RWPE1 (cell line): ENCODE measurements at regions not wholly inside any gene's neighbourhood (a gene's known extent, or its start where the extent isn't known, plus 50 kb on each side); places are given as distances from the start of the nearest gene placed in this dataset.

Source experiments
- CTCF ChIA-PET: fragments of 350-600 bp; sonication (Branson Sonifier 250); formaldehyde crosslinking; extraction: SDS; loops from one replicate; lab custom pipeline; 2021; lab: Yijun Ruan, JAX
- POLR2A ChIA-PET: fragments of 400-600 bp; formaldehyde crosslinking; extraction: SDS; loops from one replicate; lab custom pipeline; 2020; ENCODE audit warnings: antibody characterized with exemption; ENCODE audit not compliant: low non-redundant PET; lab: Yijun Ruan, JAX
- DNase-seq: peaks from one replicate; pipeline ENCODE4 v3.0.0; 2012; ENCODE audit warnings: low spot score
- H3K27ac ChIP-seq: fragments of 450-650 bp; 2 replicates; pipeline ENCODE4 v1.5.1; 2017
- TF ChIP-seq, protein P1 (sequence below): fragments of 450-650 bp; conservative IDR thresholded peaks from 2 replicates; pipeline ENCODE4 v1.5.1; 2017; ENCODE audit warnings: low read depth, mild to moderate bottlenecking

DNA sequence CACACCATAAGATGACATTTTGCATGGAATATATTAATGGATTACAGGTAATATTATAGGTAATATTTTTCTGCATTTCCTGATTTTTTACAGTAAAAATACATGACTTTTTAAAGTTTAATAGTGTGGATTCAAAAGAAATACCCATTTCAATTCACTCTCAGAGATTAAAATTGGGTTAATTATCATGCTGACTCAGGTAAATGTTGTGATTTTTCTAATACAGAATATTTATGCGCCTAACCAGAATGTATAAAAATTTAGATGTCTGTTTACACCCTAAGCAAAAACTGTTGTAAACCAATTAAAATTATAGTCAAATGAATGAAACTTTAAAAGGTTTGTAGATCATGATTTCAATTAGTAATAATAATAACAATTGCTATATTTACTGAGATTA, 117.2 kb upstream of the FLRT2 start:
- TF ChIP-seq, protein P1, sequence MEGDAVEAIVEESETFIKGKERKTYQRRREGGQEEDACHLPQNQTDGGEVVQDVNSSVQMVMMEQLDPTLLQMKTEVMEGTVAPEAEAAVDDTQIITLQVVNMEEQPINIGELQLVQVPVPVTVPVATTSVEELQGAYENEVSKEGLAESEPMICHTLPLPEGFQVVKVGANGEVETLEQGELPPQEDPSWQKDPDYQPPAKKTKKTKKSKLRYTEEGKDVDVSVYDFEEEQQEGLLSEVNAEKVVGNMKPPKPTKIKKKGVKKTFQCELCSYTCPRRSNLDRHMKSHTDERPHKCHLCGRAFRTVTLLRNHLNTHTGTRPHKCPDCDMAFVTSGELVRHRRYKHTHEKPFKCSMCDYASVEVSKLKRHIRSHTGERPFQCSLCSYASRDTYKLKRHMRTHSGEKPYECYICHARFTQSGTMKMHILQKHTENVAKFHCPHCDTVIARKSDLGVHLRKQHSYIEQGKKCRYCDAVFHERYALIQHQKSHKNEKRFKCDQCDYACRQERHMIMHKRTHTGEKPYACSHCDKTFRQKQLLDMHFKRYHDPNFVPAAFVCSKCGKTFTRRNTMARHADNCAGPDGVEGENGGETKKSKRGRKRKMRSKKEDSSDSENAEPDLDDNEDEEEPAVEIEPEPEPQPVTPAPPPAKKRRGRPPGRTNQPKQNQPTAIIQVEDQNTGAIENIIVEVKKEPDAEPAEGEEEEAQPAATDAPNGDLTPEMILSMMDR, result no peak
- no peak for DNase-seq
- ChIA-PET POLR2A (no interaction called here), CTCF (no interaction called here)
- H3K27ac ChIP-seq, result no peak overlapping the region

DNA sequence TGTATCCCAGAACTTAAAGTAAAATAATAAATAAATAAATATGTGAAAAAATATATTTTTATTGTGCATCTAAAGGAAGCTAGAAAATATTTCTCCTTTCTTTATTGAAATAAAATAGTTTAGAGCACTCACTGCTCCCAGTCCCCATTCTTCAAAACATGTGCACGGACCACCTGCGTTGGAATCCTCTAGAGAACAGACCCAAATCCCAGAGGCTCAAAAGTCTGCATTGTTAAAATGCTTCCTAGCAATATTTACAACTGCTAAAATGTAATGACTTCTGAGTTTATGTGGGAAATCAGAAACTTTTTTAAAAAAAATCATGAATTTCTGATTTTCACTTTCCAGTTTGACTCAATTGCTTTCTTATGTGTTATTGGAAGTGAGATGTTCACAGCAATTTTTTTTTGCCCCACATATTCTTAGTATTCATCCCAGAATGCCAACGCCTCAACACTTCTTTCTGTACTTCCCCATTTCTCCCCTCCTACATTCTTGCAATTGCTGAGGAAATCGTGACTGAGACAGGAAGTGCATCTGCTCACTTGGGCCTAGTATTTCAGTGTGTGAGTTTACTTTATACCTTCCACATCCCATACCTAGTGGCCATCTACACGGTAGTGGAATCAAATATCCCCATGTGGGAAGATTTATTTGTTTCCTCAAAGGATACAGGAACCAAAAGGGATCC, 116.0 kb upstream of the FLRT2 start:
- DNase-seq, result no peak
- CTCF ChIA-PET, result interaction anchor here (0.6 kb wide), 1 partner anchor 244 kb away, joined by 3 read pairs; no protein-coding TSS in a partner anchor

DNA sequence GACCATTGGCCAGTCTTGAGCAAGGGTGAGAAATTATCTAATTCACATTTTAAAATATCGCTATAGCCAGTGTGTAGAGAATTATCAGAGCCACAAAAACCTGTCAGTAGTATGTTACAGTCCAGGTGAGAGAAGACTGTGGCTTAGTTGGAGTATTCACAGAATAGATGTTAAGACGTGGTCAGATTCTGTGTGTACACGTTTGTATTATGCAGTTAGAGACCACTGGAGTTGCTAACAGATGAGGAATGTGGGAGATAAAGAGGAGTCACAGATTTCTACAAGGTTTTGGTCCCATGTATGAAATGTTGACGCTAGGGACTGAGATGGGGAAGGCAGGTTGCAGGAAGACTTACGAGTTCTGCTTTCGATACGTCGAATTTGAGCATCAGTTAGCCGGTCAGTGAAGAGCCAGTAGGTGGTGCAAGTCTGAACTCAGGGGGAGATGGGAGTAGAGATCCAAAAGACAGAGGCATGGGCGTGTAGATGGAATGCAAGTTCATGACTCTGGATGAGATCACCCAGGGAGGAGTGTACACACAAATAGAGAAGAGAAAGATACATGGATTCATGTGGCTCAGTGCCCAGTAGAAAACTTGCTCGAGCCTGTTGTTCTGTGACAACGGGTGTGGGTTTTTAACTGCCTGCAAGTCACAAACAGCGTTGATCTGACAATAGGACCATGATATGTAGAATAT, 114.8 kb upstream of the FLRT2 start:
- POLR2A ChIA-PET, result no interaction called here
- H3K27ac ChIP-seq, result peak overlapping the region; percentile 62; the same call in 1 of the 2 replicates
- TF ChIP-seq, protein P1, result peak; percentile 73
- CTCF ChIA-PET, result no interaction called here
- DNase-seq, result peak; percentile 93

More for the DNA sequence above, 116.0 kb upstream of the FLRT2 start:
- POLR2A ChIA-PET, result no interaction called here
- TF ChIP-seq, protein P1, result no peak
- no peak overlapping the region for H3K27ac ChIP-seq

DNA sequence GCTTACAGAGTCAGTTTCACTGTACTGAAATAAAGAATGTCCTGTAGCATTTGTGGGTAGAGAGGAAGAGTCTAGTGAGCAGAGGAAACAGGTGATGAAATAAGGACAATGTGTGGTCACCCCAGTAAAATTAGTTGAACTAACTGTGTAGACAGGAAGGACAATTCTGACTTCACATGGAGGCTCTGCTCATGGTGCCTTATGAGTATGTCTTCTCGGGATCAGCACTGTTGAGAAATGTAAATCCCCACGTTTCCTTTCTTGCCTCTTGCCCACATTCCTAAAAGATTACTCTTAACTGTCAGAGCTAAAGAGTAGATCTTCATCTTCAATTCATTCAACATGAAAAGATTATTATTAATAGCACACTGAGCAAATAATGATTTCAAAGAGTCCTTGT, 113.2 kb upstream of the FLRT2 start:
- peak; percentile 64 for DNase-seq

DNA sequence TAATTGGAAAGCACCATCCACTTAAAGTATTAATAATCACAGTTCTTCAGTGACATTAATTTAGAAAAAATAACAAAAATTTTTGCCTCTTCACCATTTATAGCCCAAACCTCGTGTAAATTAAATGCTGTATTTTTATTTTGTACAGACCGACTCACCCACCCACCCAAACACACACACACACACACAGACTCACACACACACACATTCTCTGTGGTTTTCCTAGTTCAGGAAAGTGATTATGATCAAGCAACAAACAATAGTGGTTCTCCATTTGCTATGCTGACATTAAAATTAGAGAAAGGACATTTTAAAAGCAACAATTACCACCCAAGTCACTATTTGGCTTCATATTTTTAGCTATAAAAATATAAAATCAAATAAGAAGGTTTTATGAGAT, 112.5 kb upstream of the FLRT2 start:
- ChIA-PET POLR2A (no interaction called here), CTCF (interaction anchor here (0.6 to 0.9 kb wide), 2 partner anchors 16 to 111 kb away, joined by 3 read pairs; no protein-coding TSS in a partner anchor)
- TF ChIP-seq, protein P1, result no peak
- no peak for DNase-seq
- no peak overlapping the region for H3K27ac ChIP-seq

More for the DNA sequence above, 113.2 kb upstream of the FLRT2 start:
- CTCF ChIA-PET, result interaction anchor here (0.9 kb wide), 1 partner anchor 112 kb away, joined by 3 read pairs; no protein-coding TSS in a partner anchor
- POLR2A ChIA-PET, result no interaction called here
- no peak overlapping the region for H3K27ac ChIP-seq
- TF ChIP-seq, protein P1, result no peak

DNA sequence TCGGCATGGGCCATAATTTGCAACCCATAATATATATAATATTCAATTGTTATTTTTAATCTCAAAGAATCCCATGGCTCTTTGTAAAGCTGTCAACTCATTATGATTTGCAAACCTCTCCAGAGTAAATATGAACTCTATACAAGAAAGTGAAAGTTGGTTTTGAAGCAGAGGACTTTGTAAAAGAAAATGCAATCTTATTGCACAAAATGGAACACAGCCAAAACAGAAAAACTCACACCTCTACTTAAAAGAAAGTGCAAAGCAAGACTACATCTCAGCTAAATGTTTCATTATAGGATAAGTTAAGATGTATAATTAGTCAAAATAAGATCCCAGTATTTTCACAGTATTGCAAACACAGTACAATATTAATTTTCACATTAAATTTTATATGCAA, 111.2 kb upstream of the FLRT2 start:
- no peak for DNase-seq
- POLR2A ChIA-PET, result no interaction called here
- CTCF ChIA-PET, result interaction anchor here (0.6 to 1.2 kb wide), 2 partner anchors 34 to 109 kb away, joined by 3 to 4 read pairs; no protein-coding TSS in a partner anchor
- TF ChIP-seq, protein P1, result no peak
- no peak overlapping the region for H3K27ac ChIP-seq
